K562 (cell line): ENCODE measurements at regions not wholly inside any gene's neighbourhood (a gene's known extent, or its start where the extent isn't known, plus 50 kb on each side); places are given as distances from the start of the nearest gene placed in this dataset.
A peak's percentile ranks its signal among the peaks of the same experiment; 100 is the strongest.

Source experiments
- ATAC-seq: fragments of 200-7000 bp; cut with Tn5 transposase; 3 replicates; pipeline ENCODE4 v1.9.1; 2020; ENCODE audit warnings: moderate library complexity
- BruUV-seq: library from RNA; stranded (reverse); fragments of 400-500 nt; replicated peaks from 2 replicates; lab custom pipeline; 2021; lab: Mats Ljungman, UMichigan
- CTCF ChIA-PET: fragments of 300-600 bp; formaldehyde crosslinking; extraction: SDS; loops from one replicate; lab custom pipeline; 2021; ENCODE audit warnings: low intra/inter-chr PET ratio; lab: Yijun Ruan, JAX
- POLR2A ChIA-PET: fragments of 300-600, 350-650 bp; sonication (Branson Sonifier 250); formaldehyde crosslinking; extraction: SDS; loops from one replicate; lab custom pipeline; 2021; ENCODE audit warnings: antibody characterized with exemption, inconsistent platforms; lab: Yijun Ruan, JAX
- DNase-seq, 4 experiments: peaks; one replicate each; pipeline versions ENCODE4 v3.0.0 to v3.0.0-alpha.2; 2011 to 2018; ENCODE audit warnings: low spot score in 3 of 4, mixed read lengths in 3 of 4; ENCODE audit errors: extremely low read depth in 1 of 4
- FAIRE-seq: peaks from 2 replicates; lab custom pipeline; 2011; peaks lifted over from hg19 to GRCh38; lab: Jason Lieb, UNC
- H2AFZ ChIP-seq: 2 replicates; pipeline ENCODE4 v1.6.0; 2011; ENCODE audit warnings: low read depth, low read length, control low read depth, inconsistent platforms
- H3K27ac ChIP-seq: fragments of 200-600 bp; 3 replicates; pipeline ENCODE4 v1.8.0; 2011; ENCODE audit warnings: low read depth, mild to moderate bottlenecking, control low read depth, inconsistent platforms, low read length, moderate library complexity, mixed read lengths; ENCODE audit errors: extremely low read depth
- H3K27me3 ChIP-seq, 2 experiments: fragments of 300-600 bp in 1 of 2; 2 replicates in 1 of 2; 3 replicates in 1 of 2; pipeline versions ENCODE4 v1.6.0 to v1.8.0; 2011; ENCODE audit warnings: inconsistent platforms in 2 of 2, low read length in 2 of 2, mild to moderate bottlenecking in 1 of 2, mixed read lengths in 1 of 2, moderate library complexity in 1 of 2; ENCODE audit not compliant: control insufficient read depth in 2 of 2, insufficient read depth in 2 of 2
- H3K36me3 ChIP-seq: fragments of 300-600 bp; 3 replicates; pipeline ENCODE4 v1.8.0; 2011; ENCODE audit warnings: mild to moderate bottlenecking, low read length, inconsistent platforms; ENCODE audit not compliant: control insufficient read depth, insufficient read depth
- H3K4me1 ChIP-seq, 2 experiments: fragments of 200-600 bp in 1 of 2; replicated peaks in 1 of 2; 2 replicates in 1 of 2; 3 replicates in 1 of 2; pipeline versions ENCODE4 v1.5.1 to v1.8.0; 2011; ENCODE audit warnings: inconsistent platforms in 2 of 2, low read length in 2 of 2, mild to moderate bottlenecking in 1 of 2, mixed read lengths in 1 of 2, moderate library complexity in 1 of 2; ENCODE audit not compliant: control insufficient read depth in 2 of 2, insufficient read depth in 2 of 2
- H3K4me2 ChIP-seq: 2 replicates; pipeline ENCODE4 v1.6.1; 2011; ENCODE audit warnings: low read length, control low read depth, inconsistent platforms, mixed read lengths; ENCODE audit not compliant: insufficient read depth
- H3K4me3 ChIP-seq: fragments of 200-600 bp; sonication (generic), shearing (Covaris generic); 2 replicates; pipeline ENCODE4 v1.5.1; 2016; ENCODE audit warnings: control low read depth, inconsistent platforms
- H3K79me2 ChIP-seq: fragments of 200-600 bp; 3 replicates; pipeline ENCODE4 v1.8.0; 2011; ENCODE audit warnings: low read length, inconsistent platforms; ENCODE audit not compliant: control insufficient read depth, insufficient read depth
- H3K9ac ChIP-seq, 2 experiments: 2 replicates each; pipeline versions ENCODE4 v1.6.0 to v1.6.1; 2011; ENCODE audit warnings: low read depth in 2 of 2, low read length in 2 of 2, control low read depth in 1 of 2, inconsistent platforms in 1 of 2, mild to moderate bottlenecking in 1 of 2, mixed read lengths in 1 of 2; ENCODE audit not compliant: insufficient read depth in 1 of 2
- H3K9me1 ChIP-seq: one replicate; pipeline ENCODE4 v1.6.0; 2011; ENCODE audit warnings: inconsistent platforms, mild to moderate bottlenecking, low read length, moderate library complexity; ENCODE audit not compliant: control insufficient read depth, insufficient read depth
- H3K9me3 ChIP-seq: replicated peaks from 2 replicates; pipeline ENCODE4 v1.5.1; 2011; ENCODE audit warnings: low read depth, low read length, inconsistent platforms; ENCODE audit not compliant: control insufficient read depth, insufficient read depth
- H4K20me1 ChIP-seq: replicated peaks from 2 replicates; pipeline ENCODE4 v1.6.1; 2011; ENCODE audit warnings: low read length, inconsistent platforms, mixed read lengths; ENCODE audit not compliant: control insufficient read depth, insufficient read depth
- BCOR ChIP-seq: fragments of 450-650 bp; IDR thresholded peaks from 2 replicates; pipeline ENCODE4 v1.6.1; 2016
- MEF2D ChIP-seq: conservative IDR thresholded peaks from 2 replicates; pipeline ENCODE4 v1.6.1; 2016; ENCODE audit warnings: low read depth, missing genetic modification characterization, missing compliant biosample characterization
- NUFIP1 ChIP-seq: fragments of 450-650 bp; IDR thresholded peaks from 2 replicates; pipeline ENCODE4 v1.6.1; 2018; ENCODE audit not compliant: partially characterized antibody
- RBM25 ChIP-seq: fragments of 200-400 bp; formaldehyde crosslinking; IDR thresholded peaks from 2 replicates; pipeline ENCODE4 v1.6.1; 2018; ENCODE audit warnings: low read length, low read depth, moderate library complexity; ENCODE audit not compliant: severe bottlenecking
- ZNF133 ChIP-seq: fragments of 250-450 bp; sonication (Bioruptor Pico); IDR thresholded peaks from 2 replicates; pipeline ENCODE4 v1.4.0; 2020; ENCODE audit warnings: mild to moderate bottlenecking
- ZNF146 ChIP-seq: IDR thresholded peaks from one replicate; pipeline ENCODE4 v1.6.1; 2018; ENCODE audit warnings: missing compliant biosample characterization; ENCODE audit not compliant: unreplicated experiment
- WGBS: fragments of 100-300 bp; shearing (Covaris generic); methylation state at CpG from one replicate; pipeline ENCODE4 v1.1.6; 2016; ENCODE audit warnings: low coverage, mixed read lengths; ENCODE audit not compliant: insufficient coverage; ENCODE audit errors: missing lambda C conversion rate; 5-methylcytosine and 5-hydroxymethylcytosine counted together
- in situ Hi-C: fragments of 300-500 bp; cut with MboI; formaldehyde crosslinking; loops from 4 replicates; pipeline ENCODE4 v1.15.0; 2018; ENCODE audit warnings: inconsistent platforms, mixed read lengths
- intact Hi-C: fragments of 100-400 bp; cut with micrococcal nuclease; formaldehyde crosslinking; loops from 2 replicates; pipeline ENCODE4 v1.14.2; 2022

DNA sequence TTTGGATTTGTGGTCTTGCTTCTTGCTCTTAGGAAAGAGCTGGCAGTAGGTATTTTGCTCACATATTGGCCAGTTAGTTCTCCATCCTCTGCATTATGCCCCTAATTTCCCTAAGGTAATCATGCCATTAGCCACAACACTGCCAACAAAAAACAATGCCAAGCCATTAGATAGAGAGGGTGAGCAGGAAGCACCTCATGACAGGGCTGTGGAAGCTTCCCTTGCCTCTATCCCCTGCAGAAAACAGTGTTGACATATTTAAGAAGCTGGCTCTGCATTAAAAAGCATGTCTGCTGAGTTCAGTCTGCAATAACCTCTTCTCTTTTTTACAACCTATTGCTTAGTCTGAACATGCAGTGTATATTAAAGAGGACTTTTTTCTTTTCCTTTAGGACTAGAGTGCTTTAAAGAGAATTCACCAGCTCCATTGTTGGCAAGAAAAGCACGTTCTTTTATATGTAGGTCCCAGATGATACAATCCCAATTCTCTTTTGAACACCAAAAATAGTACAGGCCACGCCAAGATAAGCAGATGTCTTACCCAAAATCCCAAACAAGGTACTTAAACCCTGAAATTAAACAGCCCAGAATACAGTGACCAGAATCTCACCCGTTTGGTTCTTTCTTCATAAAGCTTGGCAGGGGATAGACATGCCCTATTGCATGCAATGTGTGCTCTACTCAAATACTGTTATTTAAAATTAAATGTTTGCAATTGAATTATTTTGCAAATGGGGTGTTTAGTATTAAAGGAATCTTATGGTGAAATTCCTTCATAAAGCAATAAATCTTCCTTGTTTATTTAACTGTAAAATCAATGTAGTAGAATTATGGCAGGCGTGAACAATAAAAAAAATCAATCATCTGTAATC lies 93.7 kb upstream of the UBE3A start:
- in situ Hi-C loops, result no loop called here
- TF ChIP-seq NUFIP1 (no peak), ZNF133 (CRISPR knock-in tag) (no peak)
- TF ChIP-seq, all 486 proteins: peak for 0
- Histone ChIP-seq H3K9ac (no peak overlapping the region), H3K4me1 (no peaks in the 10 kb centered on the region), H3K4me3 (no peak overlapping the region), H3K9me1 (no peaks in the 10 kb centered on the region), H4K20me1 (no peaks in the 10 kb centered on the region), H3K9me3 (no peaks in the 10 kb centered on the region), H3K79me2 (no peaks in the 10 kb centered on the region), H2AFZ (no peak overlapping the region), H3K27me3 (peaks cover 0 to 9% of the 10 kb centered on the region in 2 experiments; a peak in 1 of 5 replicates), H3K36me3 (no peaks in the 10 kb centered on the region), H3K27ac (no peak overlapping the region), H3K4me2 (no peak overlapping the region)
- ATAC-seq (no peak), FAIRE-seq (no peak), DNase-seq (no peak)
- BruUV-seq, result no TSS peak
- ChIA-PET POLR2A (no interaction called here), CTCF (no interaction called here)
- WGBS, result 0% methylated on average over 4 of the region's 4 CpGs
- intact Hi-C loops, result no loop called here

DNA sequence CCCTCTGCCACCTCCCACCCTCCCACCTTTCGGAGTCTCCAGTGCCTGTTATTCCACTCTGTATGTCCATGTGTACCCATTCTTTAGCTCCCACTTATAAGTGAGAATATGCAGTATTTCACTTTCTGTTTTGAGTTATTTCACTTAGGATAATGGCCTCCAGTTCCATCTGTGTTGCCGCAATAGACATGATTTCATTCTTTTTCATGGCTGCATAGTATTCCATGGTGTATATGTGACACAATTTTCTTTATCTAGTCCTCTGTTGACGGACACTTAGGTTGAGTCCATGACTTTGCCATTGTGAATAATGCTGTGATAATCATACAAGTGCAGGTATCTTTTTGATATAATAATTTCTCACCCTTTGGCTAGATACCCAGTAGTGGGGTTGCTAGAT lies 91.0 kb upstream of the UBE3A start:
- H2AFZ ChIP-seq, result no peak overlapping the region
- in situ Hi-C loops (no loop called here), intact Hi-C loops (no loop called here)
- no peak overlapping the region for H3K4me3 ChIP-seq
- TF ChIP-seq BCOR (peak; percentile 20; the same call in 1 of the 2 replicates), MEF2D (tag) (no peak), RBM25 (peak; percentile 86), ZNF146 (CRISPR knock-in tag) (peak; percentile 87)
- ChIA-PET CTCF (no interaction called here), POLR2A (no interaction called here)
- H3K4me2 ChIP-seq, result no peak overlapping the region
- peaks cover 0 to 10% of the 10 kb centered on the region in 2 experiments; a peak in 1 of 5 replicates for H3K27me3 ChIP-seq
- no peaks in the 10 kb centered on the region for H3K36me3 ChIP-seq
- ATAC-seq (no peak), DNase-seq (no peak), FAIRE-seq (no peak)
- no TSS peak for BruUV-seq
- no peaks in the 10 kb centered on the region for H3K9me1 ChIP-seq
- WGBS, result 34% methylated on average over 3 of the region's 3 CpGs
- no peaks in the 10 kb centered on the region for H3K4me1 ChIP-seq
- H3K27ac ChIP-seq, result no peak overlapping the region
- no peaks in the 10 kb centered on the region for H3K9me3 ChIP-seq
- no peak overlapping the region for H3K9ac ChIP-seq
- H4K20me1 ChIP-seq, result no peaks in the 10 kb centered on the region
- no peaks in the 10 kb centered on the region for H3K79me2 ChIP-seq
